ENCODE measurements at regions not wholly inside any gene's neighbourhood (a gene's known extent, or its start where the extent isn't known, plus 50 kb on each side); places are given as distances from the start of the nearest gene placed in this dataset.

DNA sequence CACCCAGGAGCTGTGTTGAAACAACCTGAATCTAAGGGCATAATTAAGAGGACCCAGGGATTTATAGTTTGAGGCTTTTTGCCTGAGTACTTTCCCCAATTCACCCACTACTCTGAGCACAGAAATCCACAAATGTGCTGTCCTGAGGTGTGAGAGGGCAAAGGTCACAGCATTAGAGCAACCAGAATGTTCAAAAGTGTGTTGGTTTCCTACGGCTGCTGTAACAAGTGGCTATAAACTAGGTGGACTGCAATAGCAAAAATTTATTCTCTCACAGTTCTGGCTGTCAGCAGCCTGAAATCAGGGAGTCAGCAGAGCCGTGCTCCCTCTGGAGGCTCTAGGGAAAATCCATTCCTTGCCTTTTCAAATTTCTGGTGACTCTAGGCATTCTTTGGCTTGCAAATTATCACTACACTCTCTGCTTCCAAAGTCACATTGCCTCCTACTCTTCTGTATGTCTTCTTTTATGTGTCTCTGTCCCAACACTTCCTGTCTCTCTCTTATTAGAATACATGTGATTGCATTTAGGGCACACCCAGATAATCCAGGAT, 91.4 kb upstream of the TACR1 start:
- TF ChIP-seq, protein P1, sequence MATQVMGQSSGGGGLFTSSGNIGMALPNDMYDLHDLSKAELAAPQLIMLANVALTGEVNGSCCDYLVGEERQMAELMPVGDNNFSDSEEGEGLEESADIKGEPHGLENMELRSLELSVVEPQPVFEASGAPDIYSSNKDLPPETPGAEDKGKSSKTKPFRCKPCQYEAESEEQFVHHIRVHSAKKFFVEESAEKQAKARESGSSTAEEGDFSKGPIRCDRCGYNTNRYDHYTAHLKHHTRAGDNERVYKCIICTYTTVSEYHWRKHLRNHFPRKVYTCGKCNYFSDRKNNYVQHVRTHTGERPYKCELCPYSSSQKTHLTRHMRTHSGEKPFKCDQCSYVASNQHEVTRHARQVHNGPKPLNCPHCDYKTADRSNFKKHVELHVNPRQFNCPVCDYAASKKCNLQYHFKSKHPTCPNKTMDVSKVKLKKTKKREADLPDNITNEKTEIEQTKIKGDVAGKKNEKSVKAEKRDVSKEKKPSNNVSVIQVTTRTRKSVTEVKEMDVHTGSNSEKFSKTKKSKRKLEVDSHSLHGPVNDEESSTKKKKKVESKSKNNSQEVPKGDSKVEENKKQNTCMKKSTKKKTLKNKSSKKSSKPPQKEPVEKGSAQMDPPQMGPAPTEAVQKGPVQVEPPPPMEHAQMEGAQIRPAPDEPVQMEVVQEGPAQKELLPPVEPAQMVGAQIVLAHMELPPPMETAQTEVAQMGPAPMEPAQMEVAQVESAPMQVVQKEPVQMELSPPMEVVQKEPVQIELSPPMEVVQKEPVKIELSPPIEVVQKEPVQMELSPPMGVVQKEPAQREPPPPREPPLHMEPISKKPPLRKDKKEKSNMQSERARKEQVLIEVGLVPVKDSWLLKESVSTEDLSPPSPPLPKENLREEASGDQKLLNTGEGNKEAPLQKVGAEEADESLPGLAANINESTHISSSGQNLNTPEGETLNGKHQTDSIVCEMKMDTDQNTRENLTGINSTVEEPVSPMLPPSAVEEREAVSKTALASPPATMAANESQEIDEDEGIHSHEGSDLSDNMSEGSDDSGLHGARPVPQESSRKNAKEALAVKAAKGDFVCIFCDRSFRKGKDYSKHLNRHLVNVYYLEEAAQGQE (IDR thresholded peaks at IDR 0.05; ENCODE audit: insufficient read depth in 1 of 2, low read depth in 2 of 2, low read length in 2 of 2): no peak
- TF ChIP-seq POLR2AphosphoS5 (IDR thresholded peaks at IDR 0.05; ENCODE audit: low read depth, low read length) (no peak), SIN3A (IDR thresholded peaks at IDR 0.05; ENCODE audit: borderline replicate concordance, insufficient read depth, low read length) (no peak)

All from PFSK-1 (cell line).